ENCODE measurements at regions not wholly inside any gene's neighbourhood (a gene's known extent, or its start where the extent isn't known, plus 50 kb on each side); places are given as distances from the start of the nearest gene placed in this dataset.
"Not testable (repeated sequence)": the region's sequence is repeated elsewhere in the genome, so short reads cannot be mapped to it uniquely, and the experiment has no call there.

DNA sequence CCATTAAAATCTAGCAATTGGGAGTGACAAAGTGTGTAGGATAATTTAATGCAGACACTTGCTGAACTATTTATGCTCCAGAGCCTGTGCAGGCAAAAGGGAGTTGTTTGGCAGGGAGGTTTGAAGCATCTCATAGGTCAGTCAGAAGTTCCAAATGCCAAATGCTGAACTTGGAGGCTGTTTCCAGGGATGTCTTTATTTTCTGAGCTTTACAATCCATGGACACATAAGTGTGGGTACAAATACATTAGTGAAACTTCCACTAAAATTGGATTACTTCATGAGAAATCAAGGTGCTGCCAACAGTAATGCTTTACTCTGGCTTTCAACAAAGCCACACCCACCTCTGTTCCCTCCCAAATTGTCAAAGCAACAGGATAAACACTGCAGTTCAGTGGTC lies 422.1 kb upstream of the SETBP1 start:
- no peak for DNase-seq

DNA sequence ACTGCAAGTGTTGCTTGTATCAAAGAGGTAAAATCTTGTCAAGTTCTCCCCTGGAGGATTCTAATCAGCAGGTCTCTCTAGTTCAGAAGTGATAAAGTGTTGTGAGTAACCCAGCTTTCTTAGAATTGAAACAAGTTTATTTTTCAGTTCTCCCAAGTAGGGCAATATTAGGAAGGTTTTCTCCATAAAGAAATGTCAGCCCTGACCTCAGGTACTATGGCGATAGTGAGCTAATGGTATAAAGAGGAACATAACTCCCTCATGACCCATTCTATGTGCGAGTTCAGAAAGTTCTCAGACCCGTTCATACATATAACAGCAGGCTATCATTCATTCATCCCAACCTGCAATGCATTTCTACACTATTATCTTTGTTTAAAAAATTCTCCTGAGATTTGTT lies 421.1 kb upstream of the SETBP1 start:
- no peak for DNase-seq

DNA sequence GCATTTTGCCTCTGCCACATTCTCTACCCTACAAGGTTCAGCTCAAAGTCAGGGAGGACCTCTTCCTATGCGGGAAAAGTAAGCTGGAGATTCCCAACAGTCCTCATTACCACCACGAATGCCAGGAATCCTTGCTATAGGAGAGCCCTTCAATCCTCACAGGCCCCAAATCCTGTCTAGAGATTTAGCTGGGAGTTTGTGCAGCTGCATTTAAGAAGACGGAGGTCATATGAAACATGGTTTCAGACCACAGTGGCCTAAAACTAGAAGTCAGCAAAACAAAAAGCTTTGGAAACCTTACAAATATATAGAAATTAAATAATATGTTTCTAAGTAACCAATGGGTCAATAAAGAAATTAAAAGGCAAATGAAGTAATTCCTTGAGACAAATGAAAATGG lies 415.3 kb upstream of the SETBP1 start:
- DNase-seq = no peak

DNA sequence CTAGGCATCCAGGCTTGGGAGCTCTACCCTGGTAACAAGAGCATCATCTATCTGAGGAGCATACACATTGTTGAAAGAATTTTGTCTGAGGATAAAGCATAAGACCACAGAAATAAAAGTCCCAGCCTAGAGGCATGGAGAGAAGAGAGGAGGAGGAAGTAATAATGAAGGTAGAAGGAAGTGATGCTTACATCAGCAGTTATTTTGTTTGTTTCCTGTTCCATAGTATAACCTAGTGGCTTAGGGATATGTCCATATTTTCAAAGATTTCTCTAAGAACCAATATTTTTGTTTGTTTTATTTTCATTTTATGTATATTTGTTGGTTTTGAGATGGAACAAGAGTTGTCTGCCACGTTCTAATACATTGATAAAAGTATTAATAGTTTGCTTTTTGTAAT lies 407.4 kb upstream of the SETBP1 start:
- no peak for DNase-seq

DNA sequence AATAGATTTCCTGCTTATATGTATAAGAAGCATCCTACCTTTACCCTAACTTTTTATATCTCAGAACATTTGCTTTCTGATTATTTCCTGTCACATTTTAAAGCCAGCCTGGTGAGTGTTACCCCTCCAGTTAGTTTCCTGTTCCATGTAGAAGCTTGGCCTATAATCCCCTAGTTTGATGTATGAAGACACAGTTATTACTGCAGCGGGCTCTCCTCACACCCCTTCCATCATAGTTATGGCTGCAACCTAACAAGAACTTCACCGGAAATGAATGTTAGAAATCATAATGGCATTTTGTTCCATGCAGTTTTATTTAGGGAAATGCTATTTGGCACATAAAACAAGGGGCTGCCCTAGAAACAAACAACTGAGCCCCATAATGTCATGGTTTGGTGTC lies 400.2 kb upstream of the SETBP1 start:
- no peak for DNase-seq

DNA sequence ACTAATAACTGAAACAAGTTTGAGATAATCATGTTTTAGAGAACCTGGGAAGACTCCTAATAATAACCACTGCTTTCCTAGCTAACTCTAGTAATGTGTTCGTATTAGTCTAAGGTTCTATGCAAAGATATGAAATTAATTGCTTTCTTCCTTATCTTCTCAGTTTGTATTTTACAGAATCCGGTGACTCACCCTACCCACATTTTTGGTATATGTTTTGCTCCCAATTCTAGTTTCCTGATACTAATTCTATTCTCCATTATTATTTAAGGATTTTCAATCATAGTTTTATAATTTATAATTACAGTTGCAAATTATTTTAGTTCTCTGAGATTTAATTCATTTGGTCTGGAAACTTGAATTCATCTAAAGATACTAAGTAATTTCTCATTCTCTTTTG lies 394.6 kb upstream of the SETBP1 start:
- DNase-seq = no peak

DNA sequence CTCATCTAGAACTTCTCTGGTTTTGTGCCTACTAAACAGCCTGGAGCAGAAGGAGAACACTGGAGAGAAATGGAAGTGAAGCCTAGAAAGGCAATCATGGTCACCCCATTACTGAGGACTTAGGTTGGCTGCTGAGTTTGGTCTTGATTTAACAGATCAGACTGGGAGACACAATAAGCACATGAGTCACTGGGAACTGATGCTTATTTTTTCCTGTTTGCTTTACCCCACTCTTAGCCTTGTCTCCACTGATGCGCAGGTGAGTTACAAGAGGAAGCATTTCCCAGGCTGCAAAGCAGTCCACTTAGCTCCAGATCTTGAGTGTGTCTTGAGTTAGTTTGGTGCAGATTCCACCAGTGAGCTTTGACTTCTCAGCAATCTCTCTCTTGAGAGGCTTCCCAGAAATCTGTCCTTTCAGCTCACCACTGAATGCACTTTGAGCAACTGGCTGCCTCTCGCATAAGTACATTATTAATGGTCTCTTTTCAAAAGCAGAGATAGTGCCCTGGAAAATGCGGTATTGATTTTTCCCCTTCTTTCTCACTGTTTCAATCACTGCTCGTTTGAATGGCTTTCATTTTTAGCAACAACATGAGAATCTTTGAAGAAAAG lies 390.2 kb upstream of the SETBP1 start:
- DNase-seq = no peak

DNA sequence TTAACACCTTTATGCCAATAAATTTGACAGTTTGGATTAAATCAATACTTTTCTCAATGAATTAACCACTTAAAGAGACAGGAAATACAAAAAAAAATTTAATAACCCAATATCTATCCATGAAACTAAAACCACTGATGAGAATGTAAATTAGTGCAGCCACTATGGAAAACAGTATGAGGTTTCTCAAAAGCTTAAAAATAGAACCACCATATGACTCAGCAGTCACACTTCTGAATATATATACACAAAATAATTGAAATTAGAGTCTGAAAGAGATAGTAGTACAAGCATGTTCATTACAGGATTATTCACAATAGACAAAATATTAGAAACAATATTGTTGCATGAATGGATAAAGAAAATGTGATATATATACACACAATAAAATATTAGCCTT lies 382.1 kb upstream of the SETBP1 start:
- DNase-seq = no peak

DNA sequence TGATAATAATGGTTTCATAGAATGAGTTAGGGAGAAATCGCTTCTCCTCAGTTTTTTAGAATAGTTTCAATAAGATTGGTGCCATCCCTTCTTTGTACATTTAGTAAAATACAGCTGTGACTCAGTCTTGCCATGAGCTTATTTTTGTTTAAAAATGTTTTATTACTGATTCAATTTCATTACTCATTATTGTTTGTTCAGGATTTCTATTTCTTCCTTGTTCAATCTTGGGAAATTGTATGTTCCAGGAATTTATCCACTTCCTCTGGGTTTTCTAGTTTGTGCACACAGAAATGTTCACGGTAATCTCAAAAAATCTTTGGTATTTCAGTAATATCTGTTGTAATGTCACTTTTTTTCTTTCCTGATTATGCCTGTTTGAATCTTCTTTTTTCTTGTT lies 371.5 kb upstream of the SETBP1 start:
- no peak for DNase-seq

DNA sequence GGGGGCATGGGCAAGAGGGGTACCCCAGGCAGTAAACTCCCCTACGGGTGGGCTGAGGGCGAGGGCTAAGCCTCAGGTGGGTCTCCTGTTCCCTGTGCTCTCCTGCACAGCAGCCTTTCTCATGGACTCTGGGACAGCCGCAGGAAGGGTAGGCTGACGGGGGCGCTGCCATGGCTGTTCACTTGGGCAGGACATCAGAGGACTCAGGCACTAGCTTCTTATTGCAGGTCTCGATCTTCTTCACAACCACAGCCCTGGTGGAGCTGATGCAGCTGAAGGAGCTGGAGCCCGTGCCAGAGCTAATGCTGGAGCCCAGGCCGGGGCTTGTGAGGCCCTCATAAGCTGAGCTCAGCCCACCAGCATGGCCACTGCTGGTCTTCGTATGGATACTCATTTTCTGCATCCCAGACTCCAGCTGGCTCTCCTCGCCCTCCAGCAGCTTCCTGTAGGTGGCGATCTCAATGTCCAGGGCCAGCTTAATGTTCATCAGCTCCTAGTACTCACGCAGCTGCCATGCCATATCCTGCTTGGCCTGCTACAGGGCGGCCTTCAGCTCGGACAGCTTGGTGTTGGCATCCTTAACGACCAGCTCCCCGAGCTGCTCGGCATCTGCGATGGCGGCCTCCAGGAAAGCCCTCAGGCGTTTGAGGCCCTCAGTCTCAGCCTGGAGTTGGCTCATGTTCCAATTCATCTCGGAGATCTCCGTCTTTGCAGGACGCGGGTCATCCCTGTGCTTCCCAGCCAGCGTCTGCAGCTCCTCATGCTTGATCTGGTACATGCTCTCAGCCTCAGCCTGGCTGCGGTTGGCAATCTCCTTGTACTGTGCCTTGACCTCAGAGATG lies 359.8 kb upstream of the SETBP1 start:
- DNase-seq = no peak

DNA sequence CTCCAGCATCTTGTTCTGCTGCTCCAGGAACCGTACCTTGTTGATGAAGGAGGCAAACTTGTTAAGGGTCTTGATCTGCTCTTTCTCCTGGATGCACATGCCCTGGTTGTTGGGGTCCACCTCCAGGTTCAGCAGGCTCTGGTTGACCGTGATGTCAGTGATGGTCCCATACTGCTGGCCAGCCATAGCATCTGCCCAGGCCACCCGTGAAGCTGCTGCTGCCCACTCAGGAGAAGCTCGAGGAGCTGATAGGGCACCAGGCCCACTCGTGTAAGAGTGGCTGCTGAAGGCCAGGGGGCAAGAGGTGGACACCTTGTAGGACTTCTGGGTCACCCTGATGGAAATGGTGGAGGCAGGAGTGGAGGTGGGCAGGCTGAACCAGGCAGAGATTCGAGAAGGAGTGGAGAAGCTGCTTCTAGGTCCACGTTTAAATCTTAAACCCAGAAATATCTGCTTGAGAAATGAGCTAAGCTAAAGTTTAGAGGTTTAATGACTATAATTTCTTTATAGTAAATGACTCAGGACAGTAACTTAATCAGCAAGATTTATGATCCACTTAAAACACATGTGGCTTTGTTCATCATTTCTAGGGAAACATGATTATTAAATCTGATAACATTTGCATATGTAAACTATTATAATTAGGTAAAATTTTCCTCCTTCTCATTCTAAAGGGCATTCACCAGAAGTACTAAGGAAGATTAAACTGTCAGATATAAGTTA lies 358.7 kb upstream of the SETBP1 start:
- no peak for DNase-seq

DNA sequence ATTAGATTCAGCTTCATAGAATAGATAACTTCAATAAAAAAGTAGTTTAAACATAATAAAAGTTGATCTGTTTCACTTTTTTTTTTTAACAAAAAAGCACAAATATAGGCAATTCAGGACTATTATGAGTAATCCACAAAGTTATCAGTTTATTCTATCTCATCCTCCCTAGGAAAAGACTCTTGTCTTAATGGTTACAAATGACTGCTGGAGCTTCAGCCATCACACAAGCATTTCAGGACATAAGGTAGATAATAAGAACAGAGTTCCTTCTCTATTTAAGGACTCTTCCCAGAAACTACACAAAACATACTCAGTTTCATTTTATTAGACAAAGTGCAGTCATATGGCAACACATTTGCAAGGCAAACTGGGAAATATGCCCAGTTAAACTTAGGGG lies 357.6 kb upstream of the SETBP1 start:
- DNase-seq = no peak

DNA sequence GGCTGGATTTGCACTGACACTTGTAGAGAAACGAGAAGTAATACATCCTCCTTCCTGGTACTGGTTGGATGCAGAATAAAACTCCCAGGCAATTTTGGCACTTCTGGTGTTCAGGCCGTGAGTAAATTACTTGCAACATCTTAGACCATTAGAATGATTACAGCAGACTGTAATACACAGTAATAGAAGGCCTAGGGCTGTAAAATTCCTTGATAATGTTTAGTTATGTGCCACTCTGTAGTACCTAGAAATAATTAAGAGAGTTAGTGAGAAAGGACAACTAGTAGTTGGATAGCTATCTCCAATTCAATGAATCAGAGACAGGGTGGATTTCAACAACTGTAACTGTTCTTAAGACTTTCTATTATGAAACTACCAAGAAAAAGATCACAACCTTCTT lies 356.3 kb upstream of the SETBP1 start:
- DNase-seq = no peak

DNA sequence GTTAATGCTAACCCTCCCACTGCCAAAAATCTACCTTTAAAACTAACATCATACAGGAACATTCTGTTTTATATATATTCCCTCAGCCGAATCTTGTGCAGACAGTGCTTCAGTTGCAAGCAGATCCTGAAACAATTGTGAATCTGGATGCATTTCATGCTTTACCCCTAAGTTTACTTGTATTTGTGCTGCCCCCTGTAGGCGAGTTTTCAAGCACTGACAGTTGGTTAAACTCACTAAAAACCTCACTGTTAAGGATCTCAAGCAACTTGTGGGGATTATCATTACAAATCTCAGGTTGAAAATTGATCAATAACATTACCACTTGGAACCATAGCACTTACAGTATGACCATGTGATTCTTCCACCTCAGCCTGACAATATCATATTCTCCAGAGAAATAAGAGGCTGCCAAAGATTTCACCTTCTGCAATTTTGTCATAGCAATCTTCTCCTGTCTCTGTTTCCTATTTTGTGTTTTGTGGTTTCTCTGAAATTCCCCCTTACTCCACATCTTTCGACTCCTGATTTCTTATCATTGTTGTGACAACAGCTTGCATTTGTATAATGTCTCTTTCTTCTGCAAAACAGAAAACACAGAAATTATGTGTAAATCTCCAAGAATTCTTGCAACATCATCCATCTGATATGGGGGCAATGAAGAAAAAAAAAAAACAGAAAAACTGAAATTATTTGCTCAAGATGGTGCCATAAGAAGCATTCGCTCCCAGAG lies 354.6 kb upstream of the SETBP1 start:
- peak; percentile 6 to 60 for DNase-seq

DNA sequence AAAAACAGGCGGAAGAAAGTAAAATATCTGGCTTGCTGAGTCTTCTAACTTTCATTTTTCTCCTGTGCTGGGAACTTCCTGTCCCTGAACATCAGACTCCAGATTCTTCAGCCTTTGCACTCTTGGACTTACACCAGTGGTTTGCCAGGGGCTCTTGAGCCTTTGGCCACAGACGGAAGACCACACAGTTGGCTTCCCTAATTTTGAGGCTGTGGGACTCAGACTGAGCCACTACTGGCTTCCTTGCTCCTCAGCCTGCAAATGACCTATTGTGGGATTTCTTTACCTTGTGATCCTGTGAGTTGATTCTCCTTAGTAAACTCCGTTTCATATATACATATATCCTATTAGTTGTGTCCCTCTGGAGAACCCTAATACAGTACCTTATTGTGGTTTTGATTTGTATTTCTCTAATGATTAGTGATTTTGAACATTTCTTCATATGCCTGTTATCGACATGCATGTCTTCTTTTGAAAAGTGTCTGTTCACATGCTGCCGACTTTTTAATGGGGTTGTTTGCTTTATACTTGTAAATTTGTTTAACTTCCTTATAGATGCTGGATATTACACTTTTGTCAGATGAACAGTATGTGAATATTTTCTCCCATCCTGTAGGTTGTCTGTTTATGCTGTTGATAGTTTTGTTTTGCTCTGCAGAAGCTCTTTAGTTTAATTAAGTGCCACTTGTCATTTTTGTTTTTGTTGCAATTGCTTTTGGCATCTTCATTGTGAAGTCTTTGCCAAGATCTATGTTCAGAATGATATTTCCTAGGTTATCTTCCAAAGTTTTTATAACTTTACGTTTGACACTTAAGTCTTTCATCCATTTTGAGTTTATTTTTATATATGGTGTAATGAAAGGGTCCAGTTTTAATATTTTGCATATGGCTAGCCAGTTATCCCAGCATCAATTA lies 348.8 kb upstream of the SETBP1 start:
- DNase-seq = no peak

DNA sequence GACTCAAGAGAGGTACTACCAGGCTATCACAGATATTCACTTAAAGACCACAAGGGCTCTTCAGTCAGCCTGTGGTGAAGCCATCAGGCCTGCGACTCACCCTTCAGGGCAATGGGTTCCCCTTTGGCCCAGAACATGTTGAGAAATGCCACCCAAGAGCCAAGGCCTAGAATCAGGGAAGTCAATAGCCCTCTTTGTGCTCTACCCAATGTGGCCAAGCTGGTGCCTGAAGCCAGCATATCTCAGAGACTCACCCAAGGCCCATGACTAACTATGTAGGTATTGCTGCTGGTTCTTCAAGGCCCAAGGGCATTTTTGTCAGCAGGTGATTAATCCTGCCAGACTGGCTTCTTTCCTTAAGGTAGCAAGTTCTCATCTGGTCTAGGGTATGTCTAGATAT lies 338.9 kb upstream of the SETBP1 start:
- DNase-seq = no peak

DNA sequence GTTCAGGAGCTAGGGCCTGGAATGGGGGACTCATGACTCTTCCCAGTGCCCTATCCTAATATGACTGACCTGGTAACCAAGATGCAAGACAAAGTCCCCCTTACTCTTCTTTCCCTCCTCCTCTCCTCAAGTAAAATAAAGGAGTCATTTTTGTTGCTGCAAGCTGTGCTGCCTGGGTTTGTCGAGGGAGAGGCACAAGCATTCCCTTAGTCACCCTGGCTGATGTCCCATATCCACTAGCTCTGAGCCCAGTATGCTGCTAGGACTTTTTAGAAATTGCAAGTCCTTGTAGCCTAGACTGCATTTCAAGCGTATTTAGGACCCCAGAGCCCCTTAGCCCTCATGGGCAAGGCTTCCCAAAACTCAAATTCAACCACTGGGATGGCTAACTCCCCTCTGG lies 338.5 kb upstream of the SETBP1 start:
- DNase-seq = no peak

DNA sequence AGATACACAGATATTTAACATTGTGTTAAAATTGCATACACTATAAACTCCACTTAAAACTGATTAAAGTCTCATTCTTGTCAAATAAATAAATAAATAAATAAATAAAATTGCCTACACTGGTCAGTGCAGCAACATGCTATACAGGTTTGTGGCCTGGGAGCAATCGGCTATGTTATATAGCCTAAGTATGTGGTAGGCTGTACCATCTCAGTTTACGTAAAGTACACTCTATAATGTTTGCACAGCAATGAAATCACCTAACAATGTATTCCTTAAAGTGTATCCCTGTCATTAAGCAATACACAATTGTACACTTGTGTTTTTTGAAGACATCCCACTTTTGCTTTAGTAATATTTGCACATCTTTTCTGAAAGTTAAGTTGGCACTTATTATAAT lies 337.7 kb upstream of the SETBP1 start:
- DNase-seq = no peak

DNA sequence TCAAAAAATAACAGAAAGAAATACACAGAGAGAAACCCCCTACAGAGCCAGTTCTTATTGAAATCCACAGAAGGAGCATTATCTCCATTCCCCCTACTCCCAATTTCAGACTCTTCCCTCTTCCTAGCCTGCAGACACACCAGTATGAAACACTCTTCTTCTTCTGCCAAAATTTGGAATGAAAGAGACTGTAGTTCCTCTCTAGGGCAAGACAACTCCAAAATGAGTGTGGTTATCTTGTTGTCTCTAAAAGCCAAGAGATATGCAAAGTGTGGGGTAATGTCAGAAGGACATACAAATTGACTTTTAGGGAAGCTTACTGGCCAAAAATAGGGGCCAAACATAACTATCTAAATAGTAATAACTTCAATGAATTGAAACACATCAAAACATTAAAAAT lies 337.1 kb upstream of the SETBP1 start:
- no peak for DNase-seq

DNA sequence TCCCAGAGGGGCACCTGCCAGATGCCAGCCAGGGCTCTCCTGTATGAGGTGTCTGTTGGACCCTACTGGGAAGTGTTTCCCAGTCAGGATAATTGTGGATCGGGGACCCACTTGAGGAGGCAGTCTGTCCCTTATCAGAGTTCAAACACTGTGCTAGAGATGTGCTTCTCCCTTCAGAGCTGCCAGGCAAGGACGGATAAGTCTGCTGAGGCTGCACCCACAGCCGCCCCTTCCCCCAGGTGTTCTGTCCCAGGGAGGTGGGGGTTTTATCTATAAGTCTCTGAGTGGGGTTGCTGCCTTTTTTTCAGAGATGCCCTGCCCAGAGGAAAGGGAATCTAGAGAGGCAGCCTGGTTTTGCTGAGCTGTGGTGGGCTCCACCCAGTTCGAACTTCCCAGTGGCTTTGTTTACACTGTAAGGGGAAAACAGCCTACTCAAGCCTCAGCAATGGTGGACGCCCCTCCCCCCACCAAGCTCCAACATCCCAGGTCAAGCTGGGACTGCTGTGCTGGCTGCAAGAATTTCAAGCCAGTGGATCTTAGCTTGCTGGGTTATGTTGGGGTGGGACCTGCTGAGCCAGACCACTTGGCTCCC lies 324.0 kb upstream of the SETBP1 start:
- no peak for DNase-seq

DNA sequence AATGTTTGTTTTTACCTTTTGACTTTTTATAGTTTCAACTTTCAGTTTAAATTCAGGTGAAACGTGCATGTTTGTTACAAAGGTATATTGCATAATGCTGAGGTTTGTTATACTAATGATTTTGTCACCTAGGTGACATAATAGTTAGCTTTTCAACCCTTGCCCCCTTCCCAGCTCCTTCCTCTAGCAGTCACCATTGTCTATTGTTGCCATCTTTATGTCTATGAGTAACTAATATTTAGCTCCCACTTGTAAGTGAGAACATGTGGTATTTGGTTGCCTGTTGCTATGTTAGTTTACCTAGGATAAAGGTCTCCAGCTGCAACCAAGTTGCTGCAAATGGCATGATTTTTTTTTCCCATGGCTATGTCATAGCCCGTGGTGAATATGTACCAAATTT lies 322.3 kb upstream of the SETBP1 start:
- no peak for DNase-seq

DNA sequence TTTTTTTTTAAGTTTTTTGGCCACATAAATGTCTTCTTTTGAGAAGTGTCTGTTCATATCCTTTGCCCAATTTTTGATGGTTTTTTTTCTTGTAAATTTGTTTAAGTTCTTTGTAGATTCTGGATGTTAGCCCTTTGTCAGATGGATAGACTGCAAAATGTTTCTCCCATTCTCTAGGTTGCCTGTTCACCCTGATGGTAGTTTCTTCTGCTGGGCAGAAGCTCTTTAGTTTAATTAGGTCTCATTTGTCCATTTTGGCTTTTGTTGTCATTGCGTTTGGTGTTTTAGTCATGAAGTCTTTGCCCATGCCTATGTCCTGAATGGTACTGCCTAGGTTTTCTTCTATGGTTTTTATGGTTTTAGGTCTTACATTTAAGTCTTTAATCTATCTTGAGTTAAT lies 320.9 kb upstream of the SETBP1 start:
- not testable (repeated sequence) for DNase-seq
